ENCODE measurements at regions not wholly inside any gene's neighbourhood (a gene's known extent, or its start where the extent isn't known, plus 50 kb on each side); places are given as distances from the start of the nearest gene placed in this dataset.

DNA sequence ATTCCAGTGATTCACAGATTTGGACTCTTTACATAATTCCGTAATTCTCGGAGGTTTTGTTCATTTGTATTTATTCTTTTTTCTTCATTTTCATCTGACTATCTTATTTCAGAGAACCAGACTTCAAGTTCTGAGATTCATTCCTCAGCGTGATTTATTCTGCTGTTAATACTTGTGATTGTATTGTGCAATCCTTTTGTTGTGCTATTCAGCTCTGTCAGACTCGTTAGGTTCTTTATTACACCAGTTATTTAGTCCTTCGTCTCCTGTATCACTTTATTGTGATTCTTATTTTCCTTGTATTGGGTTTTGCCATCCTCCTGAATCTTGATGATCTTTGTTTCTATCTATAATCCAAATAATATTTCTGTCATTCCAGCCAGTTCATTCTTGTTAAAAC lies 529.3 kb upstream of the LRRTM4 start:
- H3K27ac Mint-ChIP-seq: no peak overlapping the region
- no peak for DNase-seq (ENCODE audit: low spot score)
- no peak for ATAC-seq
- no peak overlapping the region for H3K4me3 Mint-ChIP-seq
- peaks cover 80% of the 10 kb centered on the region for H3K9me3 Mint-ChIP-seq
- ChIA-PET CTCF (no interaction called here), POLR2A (no interaction called here)
- no peak for TF ChIP-seq TP53 (CRISPR knock-in tag; IDR thresholded peaks at IDR 0.05)
- no peak for TF ChIP-seq ZNF671 (CRISPR knock-in tag; IDR thresholded peaks at IDR 0.05)
- no peak for TF ChIP-seq ZNF416 (CRISPR knock-in tag; IDR thresholded peaks at IDR 0.05)
- TF ChIP-seq ATF2 (CRISPR knock-in tag; IDR thresholded peaks at IDR 0.05; ENCODE audit: borderline replicate concordance, low read depth): no peak
- TF ChIP-seq, protein P1, sequence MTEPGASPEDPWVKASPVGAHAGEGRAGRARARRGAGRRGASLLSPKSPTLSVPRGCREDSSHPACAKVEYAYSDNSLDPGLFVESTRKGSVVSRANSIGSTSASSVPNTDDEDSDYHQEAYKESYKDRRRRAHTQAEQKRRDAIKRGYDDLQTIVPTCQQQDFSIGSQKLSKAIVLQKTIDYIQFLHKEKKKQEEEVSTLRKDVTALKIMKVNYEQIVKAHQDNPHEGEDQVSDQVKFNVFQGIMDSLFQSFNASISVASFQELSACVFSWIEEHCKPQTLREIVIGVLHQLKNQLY (CRISPR knock-in tag; IDR thresholded peaks at IDR 0.05): no peak
- TF ChIP-seq CREM (CRISPR knock-in tag; IDR thresholded peaks at IDR 0.05): no peak
- TF ChIP-seq ZNF423 (CRISPR knock-in tag; IDR thresholded peaks at IDR 0.05): no peak
- TF ChIP-seq, protein P2, sequence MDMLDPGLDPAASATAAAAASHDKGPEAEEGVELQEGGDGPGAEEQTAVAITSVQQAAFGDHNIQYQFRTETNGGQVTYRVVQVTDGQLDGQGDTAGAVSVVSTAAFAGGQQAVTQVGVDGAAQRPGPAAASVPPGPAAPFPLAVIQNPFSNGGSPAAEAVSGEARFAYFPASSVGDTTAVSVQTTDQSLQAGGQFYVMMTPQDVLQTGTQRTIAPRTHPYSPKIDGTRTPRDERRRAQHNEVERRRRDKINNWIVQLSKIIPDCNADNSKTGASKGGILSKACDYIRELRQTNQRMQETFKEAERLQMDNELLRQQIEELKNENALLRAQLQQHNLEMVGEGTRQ (CRISPR knock-in tag; IDR thresholded peaks at IDR 0.05): no peak
- no peak for TF ChIP-seq SOX15 (CRISPR knock-in tag; IDR thresholded peaks at IDR 0.05)
- TF ChIP-seq ZNF263 (CRISPR knock-in tag; IDR thresholded peaks at IDR 0.05; ENCODE audit: low read depth): no peak
- H3K36me3 Mint-ChIP-seq: peaks cover 60% of the 10 kb centered on the region
- H3K27me3 Mint-ChIP-seq (ENCODE audit: low read depth): no peaks in the 10 kb centered on the region; the same call in 1 of the 2 replicates
- H3K4me1 Mint-ChIP-seq: no peaks in the 10 kb centered on the region

DNA sequence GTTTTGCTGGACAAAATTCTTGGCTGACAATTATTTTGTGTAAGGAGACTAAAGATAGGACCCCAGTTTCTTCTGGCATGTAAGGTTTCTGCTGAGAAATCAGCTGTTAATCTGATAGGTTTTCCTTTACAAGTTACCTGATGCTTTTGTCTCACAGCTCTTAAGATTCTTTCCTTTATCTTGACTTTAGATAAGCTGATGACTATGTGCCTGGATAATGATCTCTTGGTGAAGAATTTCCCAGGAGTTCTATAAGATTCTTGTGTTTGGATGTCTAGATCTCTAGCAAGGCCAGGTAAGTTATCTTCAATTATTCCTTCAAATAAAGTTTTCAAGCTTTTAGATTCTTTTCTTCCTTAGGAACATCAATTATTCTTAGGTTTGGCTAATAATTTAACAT lies 534.8 kb upstream of the LRRTM4 start:
- Mint-ChIP-seq H3K4me3 (no peak overlapping the region), H3K4me1 (peaks cover 6% of the 10 kb centered on the region), H3K9me3 (peaks cover 46% of the 10 kb centered on the region), H3K27ac (no peak overlapping the region), H3K36me3 (peaks cover 11% of the 10 kb centered on the region), H3K27me3 (ENCODE audit: low read depth) (no peaks in the 10 kb centered on the region)
- 0 out of 2 replicates have a peak, but pooled peaks have one; percentile 10 for TF ChIP-seq ZNF317 (CRISPR knock-in tag; IDR thresholded peaks at IDR 0.05; ENCODE audit: borderline replicate concordance, low read depth)
- no peak for TF ChIP-seq ESRRA (CRISPR knock-in tag; IDR thresholded peaks at IDR 0.05; ENCODE audit: borderline replicate concordance)
- no peak for TF ChIP-seq AR (CRISPR knock-in tag; IDR thresholded peaks at IDR 0.05)
- no peak for TF ChIP-seq IRF2 (CRISPR knock-in tag; IDR thresholded peaks at IDR 0.05; ENCODE audit: borderline replicate concordance, low read depth)
- TF ChIP-seq ZNF121 (CRISPR knock-in tag; IDR thresholded peaks at IDR 0.05): no peak
- TF ChIP-seq, protein P3, sequence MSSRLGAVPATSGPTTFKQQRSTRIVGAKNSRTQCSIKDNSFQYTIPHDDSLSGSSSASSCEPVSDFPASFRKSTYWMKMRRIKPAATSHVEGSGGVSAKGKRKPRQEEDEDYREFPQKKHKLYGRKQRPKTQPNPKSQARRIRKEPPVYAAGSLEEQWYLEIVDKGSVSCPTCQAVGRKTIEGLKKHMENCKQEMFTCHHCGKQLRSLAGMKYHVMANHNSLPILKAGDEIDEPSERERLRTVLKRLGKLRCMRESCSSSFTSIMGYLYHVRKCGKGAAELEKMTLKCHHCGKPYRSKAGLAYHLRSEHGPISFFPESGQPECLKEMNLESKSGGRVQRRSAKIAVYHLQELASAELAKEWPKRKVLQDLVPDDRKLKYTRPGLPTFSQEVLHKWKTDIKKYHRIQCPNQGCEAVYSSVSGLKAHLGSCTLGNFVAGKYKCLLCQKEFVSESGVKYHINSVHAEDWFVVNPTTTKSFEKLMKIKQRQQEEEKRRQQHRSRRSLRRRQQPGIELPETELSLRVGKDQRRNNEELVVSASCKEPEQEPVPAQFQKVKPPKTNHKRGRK (CRISPR knock-in tag; IDR thresholded peaks at IDR 0.05; ENCODE audit: borderline replicate concordance): no peak
- DNase-seq (ENCODE audit: low spot score) (no peak), ATAC-seq (no peak)
- CTCF ChIA-PET: no interaction called here
- POLR2A ChIA-PET: no interaction called here

DNA sequence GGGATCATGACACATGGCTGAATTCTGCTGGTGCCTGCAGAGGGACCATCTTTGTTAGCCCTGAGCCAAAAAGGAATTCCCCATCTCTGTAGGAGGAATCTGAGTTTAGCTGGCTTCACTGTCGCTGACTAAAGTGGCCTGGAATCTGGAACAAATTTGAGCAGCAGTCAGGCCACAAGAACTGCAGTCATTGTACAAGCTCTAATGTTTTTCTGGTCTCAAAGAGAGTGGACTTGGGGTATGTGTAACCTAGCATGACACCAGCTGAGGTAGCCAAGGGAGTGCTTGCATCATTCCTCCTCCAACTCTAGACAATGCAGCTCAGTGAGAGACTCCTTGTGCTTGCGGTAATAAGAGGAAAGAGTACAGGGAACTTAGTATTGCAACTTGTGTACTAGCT lies 539.1 kb upstream of the LRRTM4 start:
- CTCF ChIA-PET: no interaction called here
- H3K27ac Mint-ChIP-seq: no peak overlapping the region
- H3K27me3 Mint-ChIP-seq (ENCODE audit: low read depth): no peaks in the 10 kb centered on the region
- TF ChIP-seq, protein P4, sequence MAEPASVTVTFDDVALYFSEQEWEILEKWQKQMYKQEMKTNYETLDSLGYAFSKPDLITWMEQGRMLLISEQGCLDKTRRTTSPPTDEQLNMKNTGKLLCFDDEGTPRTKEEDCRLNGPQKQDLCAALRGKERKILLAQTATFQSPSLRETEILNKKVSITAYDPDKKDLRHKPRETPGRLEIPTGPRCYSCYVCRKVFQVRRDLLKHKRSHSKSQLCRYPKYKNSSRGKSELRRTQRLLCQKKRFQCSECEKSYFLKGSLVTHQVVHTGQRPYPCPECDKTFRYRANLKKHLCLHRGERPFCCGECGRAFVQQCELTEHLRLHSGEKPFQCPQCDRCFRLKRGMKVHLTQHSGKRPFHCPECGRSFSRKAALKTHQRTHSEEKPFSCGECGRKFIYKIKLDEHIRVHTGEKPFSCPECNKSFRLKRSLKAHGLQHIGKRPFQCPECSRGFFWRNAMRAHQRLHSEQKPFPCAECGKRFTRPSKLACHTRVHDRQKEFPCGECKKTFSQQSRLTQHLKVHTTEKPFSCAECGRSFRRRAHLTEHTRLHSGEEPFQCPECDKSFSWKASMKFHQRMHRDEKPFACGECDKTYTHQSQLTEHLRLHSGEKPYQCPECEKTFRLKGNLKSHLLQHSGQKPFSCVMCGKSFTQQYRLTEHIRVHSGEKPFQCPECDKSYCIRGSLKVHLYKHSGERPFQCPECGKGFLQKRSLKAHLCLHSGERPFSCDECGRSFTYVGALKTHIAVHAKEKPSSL (CRISPR knock-in tag; conservative IDR thresholded peaks at IDR 0.05): no peak
- no peak for TF ChIP-seq NR2C2 (CRISPR knock-in tag; IDR thresholded peaks at IDR 0.05)
- TF ChIP-seq, protein P5, sequence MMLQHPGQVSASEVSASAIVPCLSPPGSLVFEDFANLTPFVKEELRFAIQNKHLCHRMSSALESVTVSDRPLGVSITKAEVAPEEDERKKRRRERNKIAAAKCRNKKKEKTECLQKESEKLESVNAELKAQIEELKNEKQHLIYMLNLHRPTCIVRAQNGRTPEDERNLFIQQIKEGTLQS (CRISPR knock-in tag; conservative IDR thresholded peaks at IDR 0.05): no peak
- TF ChIP-seq, protein P6, sequence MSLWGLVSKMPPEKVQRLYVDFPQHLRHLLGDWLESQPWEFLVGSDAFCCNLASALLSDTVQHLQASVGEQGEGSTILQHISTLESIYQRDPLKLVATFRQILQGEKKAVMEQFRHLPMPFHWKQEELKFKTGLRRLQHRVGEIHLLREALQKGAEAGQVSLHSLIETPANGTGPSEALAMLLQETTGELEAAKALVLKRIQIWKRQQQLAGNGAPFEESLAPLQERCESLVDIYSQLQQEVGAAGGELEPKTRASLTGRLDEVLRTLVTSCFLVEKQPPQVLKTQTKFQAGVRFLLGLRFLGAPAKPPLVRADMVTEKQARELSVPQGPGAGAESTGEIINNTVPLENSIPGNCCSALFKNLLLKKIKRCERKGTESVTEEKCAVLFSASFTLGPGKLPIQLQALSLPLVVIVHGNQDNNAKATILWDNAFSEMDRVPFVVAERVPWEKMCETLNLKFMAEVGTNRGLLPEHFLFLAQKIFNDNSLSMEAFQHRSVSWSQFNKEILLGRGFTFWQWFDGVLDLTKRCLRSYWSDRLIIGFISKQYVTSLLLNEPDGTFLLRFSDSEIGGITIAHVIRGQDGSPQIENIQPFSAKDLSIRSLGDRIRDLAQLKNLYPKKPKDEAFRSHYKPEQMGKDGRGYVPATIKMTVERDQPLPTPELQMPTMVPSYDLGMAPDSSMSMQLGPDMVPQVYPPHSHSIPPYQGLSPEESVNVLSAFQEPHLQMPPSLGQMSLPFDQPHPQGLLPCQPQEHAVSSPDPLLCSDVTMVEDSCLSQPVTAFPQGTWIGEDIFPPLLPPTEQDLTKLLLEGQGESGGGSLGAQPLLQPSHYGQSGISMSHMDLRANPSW (CRISPR knock-in tag; conservative IDR thresholded peaks at IDR 0.05; ENCODE audit: low read depth): no peak
- no peak for TF ChIP-seq ZNF232 (CRISPR knock-in tag; IDR thresholded peaks at IDR 0.05)

More for the DNA sequence above, 539.1 kb upstream of the LRRTM4 start:
- DNase-seq (ENCODE audit: low spot score) (no peak), ATAC-seq (no peak)
- Mint-ChIP-seq H3K36me3 (peaks cover 3% of the 10 kb centered on the region), H3K9me3 (peaks cover 19% of the 10 kb centered on the region), H3K4me3 (no peak overlapping the region), H3K4me1 (peaks cover 6% of the 10 kb centered on the region)
- POLR2A ChIA-PET: no interaction called here
